ENCODE measurements at regions not wholly inside any gene's neighbourhood (a gene's known extent, or its start where the extent isn't known, plus 50 kb on each side); places are given as distances from the start of the nearest gene placed in this dataset.

DNA sequence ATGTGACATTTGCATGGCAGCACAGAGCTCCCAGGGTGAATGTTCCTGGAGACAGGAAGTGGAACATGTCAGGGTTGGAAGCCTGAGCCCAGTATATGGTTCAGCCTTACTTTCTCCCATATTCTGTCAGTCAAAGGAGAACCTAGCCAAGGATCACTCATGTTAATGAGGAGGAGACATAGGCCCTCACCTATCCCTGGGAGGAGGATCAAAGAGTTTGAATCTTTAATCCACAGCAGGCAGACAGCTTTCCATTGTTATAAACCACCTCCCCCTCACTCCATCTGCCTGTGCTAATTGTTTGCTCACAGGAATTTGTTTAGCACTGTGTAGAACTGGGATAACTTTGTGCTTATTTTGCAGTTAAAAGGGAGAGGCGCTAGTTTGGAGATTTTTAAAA, 1069.1 kb downstream of the EFNB2 start:
- Mint-ChIP-seq H3K27ac (no peak overlapping the region), H3K4me1 (peaks cover 20% of the 10 kb centered on the region), H3K36me3 (ENCODE audit: low read depth) (no peaks in the 10 kb centered on the region), H3K9me3 (no peaks in the 10 kb centered on the region), H3K4me3 (no peak overlapping the region), H3K27me3 (ENCODE audit: low read depth) (no peaks in the 10 kb centered on the region)
- TF ChIP-seq, protein P1, sequence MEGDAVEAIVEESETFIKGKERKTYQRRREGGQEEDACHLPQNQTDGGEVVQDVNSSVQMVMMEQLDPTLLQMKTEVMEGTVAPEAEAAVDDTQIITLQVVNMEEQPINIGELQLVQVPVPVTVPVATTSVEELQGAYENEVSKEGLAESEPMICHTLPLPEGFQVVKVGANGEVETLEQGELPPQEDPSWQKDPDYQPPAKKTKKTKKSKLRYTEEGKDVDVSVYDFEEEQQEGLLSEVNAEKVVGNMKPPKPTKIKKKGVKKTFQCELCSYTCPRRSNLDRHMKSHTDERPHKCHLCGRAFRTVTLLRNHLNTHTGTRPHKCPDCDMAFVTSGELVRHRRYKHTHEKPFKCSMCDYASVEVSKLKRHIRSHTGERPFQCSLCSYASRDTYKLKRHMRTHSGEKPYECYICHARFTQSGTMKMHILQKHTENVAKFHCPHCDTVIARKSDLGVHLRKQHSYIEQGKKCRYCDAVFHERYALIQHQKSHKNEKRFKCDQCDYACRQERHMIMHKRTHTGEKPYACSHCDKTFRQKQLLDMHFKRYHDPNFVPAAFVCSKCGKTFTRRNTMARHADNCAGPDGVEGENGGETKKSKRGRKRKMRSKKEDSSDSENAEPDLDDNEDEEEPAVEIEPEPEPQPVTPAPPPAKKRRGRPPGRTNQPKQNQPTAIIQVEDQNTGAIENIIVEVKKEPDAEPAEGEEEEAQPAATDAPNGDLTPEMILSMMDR (IDR thresholded peaks at IDR 0.05; ENCODE audit: unreplicated experiment in 3 of 3): no peak

DNA sequence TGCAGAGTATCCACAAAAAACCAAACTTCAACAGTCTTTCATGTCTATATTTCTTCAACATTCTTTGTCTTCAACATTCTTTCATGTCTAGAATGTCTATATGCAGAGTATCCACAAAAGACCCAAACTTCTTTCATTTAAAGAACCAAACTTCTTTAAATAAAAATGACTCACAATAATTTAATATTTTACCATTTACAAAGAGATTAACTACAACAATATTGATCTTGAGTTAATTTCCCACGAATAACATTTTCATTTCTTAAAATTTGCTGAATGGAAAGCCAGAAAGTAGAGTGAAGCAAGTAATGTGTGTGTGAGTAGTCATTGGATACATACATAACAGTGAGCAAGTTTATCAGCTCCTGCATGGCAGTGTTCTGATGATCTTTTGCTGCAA, 1069.7 kb downstream of the EFNB2 start, which contains the start of gene DAOA:
TSS of gene DAOA (plus strand) at position 301 of the 400 bp plus-strand sequence.
- H3K4me3 Mint-ChIP-seq: no peak within 1 kb of the TSS
- no peak within 1 kb of the TSS for H3K27ac Mint-ChIP-seq
- no peaks in the 10 kb centered on the region for H3K9me3 Mint-ChIP-seq
- H3K4me1 Mint-ChIP-seq: peaks cover 24% of the 10 kb centered on the region
- TF ChIP-seq, protein P1 (IDR thresholded peaks at IDR 0.05; ENCODE audit: unreplicated experiment in 3 of 3): no peak
- no peaks in the 10 kb centered on the region for H3K36me3 Mint-ChIP-seq (ENCODE audit: low read depth)
- H3K27me3 Mint-ChIP-seq (ENCODE audit: low read depth): no peaks in the 10 kb centered on the region

DNA sequence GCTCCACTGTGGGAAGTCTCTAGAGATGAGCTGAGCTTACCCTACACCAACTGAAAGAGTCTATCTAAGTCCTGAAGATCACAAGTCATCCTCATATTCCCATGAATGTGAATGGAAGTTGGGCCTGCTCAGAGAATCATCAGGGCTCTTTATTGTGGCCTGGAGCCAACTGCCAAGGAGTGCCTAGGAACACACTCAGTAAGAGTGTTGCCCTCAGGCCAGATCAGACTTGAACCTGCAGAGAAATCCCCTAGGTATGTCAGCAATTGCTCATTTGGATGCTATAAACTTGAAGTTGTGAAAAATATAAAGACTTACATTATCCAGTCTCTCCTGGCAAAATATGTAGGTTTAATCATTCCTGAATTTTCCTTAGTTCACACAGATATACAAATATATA, 1070.2 kb downstream of the EFNB2 start:
- TF ChIP-seq, protein P1 (IDR thresholded peaks at IDR 0.05; ENCODE audit: unreplicated experiment in 3 of 3): no peak
- Mint-ChIP-seq H3K27ac (no peak overlapping the region), H3K4me1 (peaks cover 29% of the 10 kb centered on the region), H3K27me3 (ENCODE audit: low read depth) (no peaks in the 10 kb centered on the region), H3K4me3 (no peak overlapping the region), H3K9me3 (no peaks in the 10 kb centered on the region), H3K36me3 (ENCODE audit: low read depth) (no peaks in the 10 kb centered on the region)

DNA sequence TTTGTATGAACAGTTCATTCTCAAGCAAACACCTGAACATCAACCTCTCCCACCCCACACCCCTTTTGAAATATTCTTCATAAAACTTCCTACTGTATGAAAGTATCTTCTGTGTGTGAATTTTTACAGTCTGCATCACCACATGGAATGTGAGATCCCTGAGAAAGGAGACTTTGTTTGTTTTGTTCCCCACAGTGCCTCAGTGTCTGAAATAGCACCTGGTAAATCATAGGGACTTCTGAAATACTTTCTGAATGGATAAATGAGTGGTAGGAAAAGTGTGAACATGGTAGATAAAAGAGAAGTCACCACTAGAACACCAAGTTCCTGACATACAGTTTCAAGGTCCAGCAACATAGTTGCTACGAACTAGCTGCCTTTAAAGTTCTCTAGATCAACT, 1071.2 kb downstream of the EFNB2 start:
- Mint-ChIP-seq H3K36me3 (ENCODE audit: low read depth) (no peaks in the 10 kb centered on the region), H3K9me3 (no peaks in the 10 kb centered on the region), H3K27me3 (ENCODE audit: low read depth) (no peaks in the 10 kb centered on the region), H3K4me1 (peaks cover 33% of the 10 kb centered on the region), H3K4me3 (no peak overlapping the region), H3K27ac (peak overlapping the region in 1 of 3 experiments; percentile 32)
- TF ChIP-seq, protein P1 (IDR thresholded peaks at IDR 0.05; ENCODE audit: unreplicated experiment in 3 of 3): no peak

DNA sequence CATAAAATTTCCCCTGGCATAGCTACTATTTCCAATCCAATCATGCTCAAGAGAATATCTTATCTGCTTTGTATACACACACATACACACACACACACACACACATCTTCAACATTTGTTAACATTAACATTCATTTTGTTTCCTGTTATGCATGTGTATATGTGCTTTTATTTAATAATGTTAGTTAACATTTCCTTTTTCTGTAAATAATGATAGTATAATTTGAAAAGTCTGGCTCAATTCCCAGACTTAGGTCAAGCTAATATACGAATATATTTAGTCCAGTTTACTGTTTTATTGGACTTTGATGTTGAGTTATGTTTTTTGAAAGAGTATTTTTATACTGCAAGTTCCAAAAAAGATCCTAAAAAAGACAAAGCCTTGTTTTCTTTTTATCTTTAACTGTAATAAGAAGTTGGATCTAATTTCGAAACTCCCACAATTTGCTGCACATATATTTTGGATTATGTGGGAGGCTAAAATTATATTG, 1072.4 kb downstream of the EFNB2 start:
- peaks cover 33% of the 10 kb centered on the region for H3K4me1 Mint-ChIP-seq

DNA sequence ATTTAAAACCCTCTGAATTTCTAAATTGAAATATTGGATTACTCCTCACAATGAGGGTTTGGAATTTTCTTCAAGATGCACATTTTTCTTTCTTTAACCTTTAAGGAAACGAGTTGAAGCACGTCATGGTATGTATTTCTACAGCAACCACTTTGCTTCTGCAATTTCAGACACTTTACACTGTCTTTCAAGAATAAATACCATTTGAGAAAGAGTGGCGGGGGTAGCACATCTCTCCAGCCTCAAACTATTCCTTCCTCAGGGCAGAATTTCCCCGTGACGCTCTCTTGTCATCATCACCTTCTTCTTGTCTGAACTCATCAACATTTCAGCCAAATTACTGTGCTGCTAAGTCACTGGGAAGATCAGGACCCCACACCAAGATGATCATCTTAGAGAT, 1073.4 kb downstream of the EFNB2 start:
- Mint-ChIP-seq H3K9me3 (no peaks in the 10 kb centered on the region), H3K4me3 (no peak overlapping the region), H3K27me3 (ENCODE audit: low read depth) (no peaks in the 10 kb centered on the region), H3K36me3 (ENCODE audit: low read depth) (no peaks in the 10 kb centered on the region), H3K27ac (no peak overlapping the region), H3K4me1 (peaks cover 33% of the 10 kb centered on the region)
- TF ChIP-seq, protein P1 (IDR thresholded peaks at IDR 0.05; ENCODE audit: unreplicated experiment in 3 of 3): no peak

More for the DNA sequence above, 1072.4 kb downstream of the EFNB2 start:
- TF ChIP-seq, protein P1 (IDR thresholded peaks at IDR 0.05; ENCODE audit: unreplicated experiment in 3 of 3): no peak
- Mint-ChIP-seq H3K9me3 (no peaks in the 10 kb centered on the region), H3K36me3 (ENCODE audit: low read depth) (no peaks in the 10 kb centered on the region), H3K27ac (peak overlapping the region; percentile 53 to 83 (median 64)), H3K4me3 (no peak overlapping the region), H3K27me3 (ENCODE audit: low read depth) (no peaks in the 10 kb centered on the region)
